K562 (cell line): ENCODE measurements at regions not wholly inside any gene's neighbourhood (a gene's known extent, or its start where the extent isn't known, plus 50 kb on each side); places are given as distances from the start of the nearest gene placed in this dataset.

Experiments used
- ATAC-seq: fragments of 200-7000 bp; cut with Tn5 transposase; 3 replicates; pipeline ENCODE4 v1.9.1; 2020; ENCODE audit warnings: moderate library complexity
- BruUV-seq: library from RNA; stranded (reverse); fragments of 400-500 nt; replicated peaks from 2 replicates; lab custom pipeline; 2021; lab: Mats Ljungman, UMichigan
- CTCF ChIA-PET: fragments of 300-600 bp; formaldehyde crosslinking; extraction: SDS; loops from one replicate; lab custom pipeline; 2021; ENCODE audit warnings: low intra/inter-chr PET ratio; lab: Yijun Ruan, JAX
- POLR2A ChIA-PET: fragments of 300-600, 350-650 bp; sonication (Branson Sonifier 250); formaldehyde crosslinking; extraction: SDS; loops from one replicate; lab custom pipeline; 2021; ENCODE audit warnings: antibody characterized with exemption, inconsistent platforms; lab: Yijun Ruan, JAX
- DNase-seq, 4 experiments: peaks; one replicate each; pipeline versions ENCODE4 v3.0.0 to v3.0.0-alpha.2; 2011 to 2018; ENCODE audit warnings: low spot score in 3 of 4, mixed read lengths in 3 of 4; ENCODE audit errors: extremely low read depth in 1 of 4
- FAIRE-seq: peaks from 2 replicates; lab custom pipeline; 2011; peaks lifted over from hg19 to GRCh38; lab: Jason Lieb, UNC
- H2AFZ ChIP-seq: 2 replicates; pipeline ENCODE4 v1.6.0; 2011; ENCODE audit warnings: low read depth, low read length, control low read depth, inconsistent platforms
- H3K27ac ChIP-seq: fragments of 200-600 bp; 3 replicates; pipeline ENCODE4 v1.8.0; 2011; ENCODE audit warnings: low read depth, mild to moderate bottlenecking, control low read depth, inconsistent platforms, low read length, moderate library complexity, mixed read lengths; ENCODE audit errors: extremely low read depth
- H3K27me3 ChIP-seq, 2 experiments: fragments of 300-600 bp in 1 of 2; 2 replicates in 1 of 2; 3 replicates in 1 of 2; pipeline versions ENCODE4 v1.6.0 to v1.8.0; 2011; ENCODE audit warnings: inconsistent platforms in 2 of 2, low read length in 2 of 2, mild to moderate bottlenecking in 1 of 2, mixed read lengths in 1 of 2, moderate library complexity in 1 of 2; ENCODE audit not compliant: control insufficient read depth in 2 of 2, insufficient read depth in 2 of 2
- H3K36me3 ChIP-seq: fragments of 300-600 bp; 3 replicates; pipeline ENCODE4 v1.8.0; 2011; ENCODE audit warnings: mild to moderate bottlenecking, low read length, inconsistent platforms; ENCODE audit not compliant: control insufficient read depth, insufficient read depth
- H3K4me1 ChIP-seq, 2 experiments: fragments of 200-600 bp in 1 of 2; replicated peaks in 1 of 2; 2 replicates in 1 of 2; 3 replicates in 1 of 2; pipeline versions ENCODE4 v1.5.1 to v1.8.0; 2011; ENCODE audit warnings: inconsistent platforms in 2 of 2, low read length in 2 of 2, mild to moderate bottlenecking in 1 of 2, mixed read lengths in 1 of 2, moderate library complexity in 1 of 2; ENCODE audit not compliant: control insufficient read depth in 2 of 2, insufficient read depth in 2 of 2
- H3K4me2 ChIP-seq: 2 replicates; pipeline ENCODE4 v1.6.1; 2011; ENCODE audit warnings: low read length, control low read depth, inconsistent platforms, mixed read lengths; ENCODE audit not compliant: insufficient read depth
- H3K4me3 ChIP-seq: fragments of 200-600 bp; sonication (generic), shearing (Covaris generic); 2 replicates; pipeline ENCODE4 v1.5.1; 2016; ENCODE audit warnings: control low read depth, inconsistent platforms
- H3K79me2 ChIP-seq: fragments of 200-600 bp; 3 replicates; pipeline ENCODE4 v1.8.0; 2011; ENCODE audit warnings: low read length, inconsistent platforms; ENCODE audit not compliant: control insufficient read depth, insufficient read depth
- H3K9ac ChIP-seq, 2 experiments: 2 replicates each; pipeline versions ENCODE4 v1.6.0 to v1.6.1; 2011; ENCODE audit warnings: low read depth in 2 of 2, low read length in 2 of 2, control low read depth in 1 of 2, inconsistent platforms in 1 of 2, mild to moderate bottlenecking in 1 of 2, mixed read lengths in 1 of 2; ENCODE audit not compliant: insufficient read depth in 1 of 2
- H3K9me1 ChIP-seq: one replicate; pipeline ENCODE4 v1.6.0; 2011; ENCODE audit warnings: inconsistent platforms, mild to moderate bottlenecking, low read length, moderate library complexity; ENCODE audit not compliant: control insufficient read depth, insufficient read depth
- H3K9me3 ChIP-seq: replicated peaks from 2 replicates; pipeline ENCODE4 v1.5.1; 2011; ENCODE audit warnings: low read depth, low read length, inconsistent platforms; ENCODE audit not compliant: control insufficient read depth, insufficient read depth
- H4K20me1 ChIP-seq: replicated peaks from 2 replicates; pipeline ENCODE4 v1.6.1; 2011; ENCODE audit warnings: low read length, inconsistent platforms, mixed read lengths; ENCODE audit not compliant: control insufficient read depth, insufficient read depth
- ARID1B ChIP-seq: fragments of 450-650 bp; IDR thresholded peaks from 2 replicates; pipeline ENCODE4 v1.6.1; 2016; ENCODE audit warnings: antibody characterized with exemption, mild to moderate bottlenecking, inconsistent platforms
- C11orf30 ChIP-seq: fragments of 450-650 bp; IDR thresholded peaks from 2 replicates; pipeline ENCODE4 v1.6.1; 2016; ENCODE audit warnings: low read depth, mild to moderate bottlenecking
- CBFA2T2 ChIP-seq: fragments of 450-650 bp; conservative IDR thresholded peaks from 2 replicates; pipeline ENCODE4 v1.6.1; 2017; ENCODE audit warnings: mild to moderate bottlenecking
- CBFA2T3 ChIP-seq: fragments of 450-650 bp; IDR thresholded peaks from 2 replicates; pipeline ENCODE4 v1.6.1; 2017
- CREB1 ChIP-seq, 2 experiments: sonication (generic) in 1 of 2; formaldehyde crosslinking in 1 of 2; IDR thresholded peaks; 2 replicates each; pipeline versions ENCODE4 v1.6.1 to v1.8.0; 2012 to 2022; ENCODE audit warnings: inconsistent platforms in 1 of 2, mild to moderate bottlenecking in 1 of 2, missing genetic modification reagents in 1 of 2, moderate library complexity in 1 of 2
- FOXP1 ChIP-seq: sonication (generic); formaldehyde crosslinking; IDR thresholded peaks from 2 replicates; pipeline ENCODE4 v1.8.0; 2022; ENCODE audit warnings: mild to moderate bottlenecking, missing genetic modification reagents
- NEUROD1 ChIP-seq: fragments of 150-350 bp; IDR thresholded peaks from 2 replicates; pipeline ENCODE4 v1.6.1; 2014; ENCODE audit warnings: borderline replicate concordance, low read length, low read depth; ENCODE audit not compliant: partially characterized antibody
- NFE2 ChIP-seq: IDR thresholded peaks from 2 replicates; pipeline ENCODE4 v1.6.1; 2014; ENCODE audit warnings: antibody characterized with exemption, low read depth
- NR1H2 ChIP-seq: sonication (generic); formaldehyde crosslinking; IDR thresholded peaks from 2 replicates; pipeline ENCODE4 v1.4.0; 2020; ENCODE audit warnings: mild to moderate bottlenecking, missing genetic modification reagents
- SOX6 ChIP-seq: fragments of 450-650 bp; IDR thresholded peaks from 2 replicates; pipeline ENCODE4 v1.6.1; 2014; ENCODE audit warnings: mild to moderate bottlenecking
- TAL1 ChIP-seq: fragments of 450-650 bp; IDR thresholded peaks from 2 replicates; pipeline ENCODE4 v1.6.1; 2016; ENCODE audit warnings: mild to moderate bottlenecking
- YY1 ChIP-seq, 3 experiments: IDR thresholded peaks; 2 replicates each; pipeline ENCODE4 v1.6.1; 2011; ENCODE audit warnings: low read length in 2 of 3, mild to moderate bottlenecking in 2 of 3, moderate library complexity in 2 of 3, borderline replicate concordance in 1 of 3, control low read depth in 1 of 3, low read depth in 1 of 3; ENCODE audit not compliant: insufficient read depth in 3 of 3, insufficient replicate concordance in 2 of 3, control insufficient read depth in 1 of 3, insufficient read length in 1 of 3; ENCODE audit errors: extremely low read depth in 1 of 3
- ZBTB7A ChIP-seq: IDR thresholded peaks from 2 replicates; pipeline ENCODE4 v1.6.1; 2011; ENCODE audit warnings: low read depth, mild to moderate bottlenecking, low read length, moderate library complexity, borderline replicate concordance; ENCODE audit not compliant: control insufficient read depth
- ZKSCAN1 ChIP-seq: fragments of 150-350 bp; IDR thresholded peaks from 2 replicates; pipeline ENCODE4 v1.6.1; 2016; ENCODE audit warnings: low read depth, low read length
- ZNF507 ChIP-seq: conservative IDR thresholded peaks from 2 replicates; pipeline ENCODE4 v1.6.1; 2017; ENCODE audit warnings: missing genetic modification characterization, missing compliant biosample characterization
- WGBS: fragments of 100-300 bp; shearing (Covaris generic); methylation state at CpG from one replicate; pipeline ENCODE4 v1.1.6; 2016; ENCODE audit warnings: low coverage, mixed read lengths; ENCODE audit not compliant: insufficient coverage; ENCODE audit errors: missing lambda C conversion rate; 5-methylcytosine and 5-hydroxymethylcytosine counted together
- in situ Hi-C: fragments of 300-500 bp; cut with MboI; formaldehyde crosslinking; loops from 4 replicates; pipeline ENCODE4 v1.15.0; 2018; ENCODE audit warnings: inconsistent platforms, mixed read lengths
- intact Hi-C: fragments of 100-400 bp; cut with micrococcal nuclease; formaldehyde crosslinking; loops from 2 replicates; pipeline ENCODE4 v1.14.2; 2022
- TF ChIP-seq, protein P1 (sequence below): fragments of 250-450 bp; sonication (Bioruptor Pico); IDR thresholded peaks from 2 replicates; pipeline ENCODE4 v1.4.0; 2020
- TF ChIP-seq, protein P2 (sequence below): sonication (generic); formaldehyde crosslinking; IDR thresholded peaks from 2 replicates; pipeline ENCODE4 v1.8.0; 2022; ENCODE audit warnings: missing genetic modification reagents, mild to moderate bottlenecking, borderline replicate concordance
- TF ChIP-seq, protein P3 (sequence below): fragments of 250-450 bp; sonication (Bioruptor Pico); IDR thresholded peaks from 2 replicates; pipeline ENCODE4 v1.5.0; 2020; ENCODE audit warnings: mild to moderate bottlenecking
- TF ChIP-seq, protein P4 (sequence below): fragments of 450-650 bp; IDR thresholded peaks from 2 replicates; pipeline ENCODE4 v1.6.1; 2016; ENCODE audit warnings: low read depth, mild to moderate bottlenecking, moderate library complexity

DNA sequence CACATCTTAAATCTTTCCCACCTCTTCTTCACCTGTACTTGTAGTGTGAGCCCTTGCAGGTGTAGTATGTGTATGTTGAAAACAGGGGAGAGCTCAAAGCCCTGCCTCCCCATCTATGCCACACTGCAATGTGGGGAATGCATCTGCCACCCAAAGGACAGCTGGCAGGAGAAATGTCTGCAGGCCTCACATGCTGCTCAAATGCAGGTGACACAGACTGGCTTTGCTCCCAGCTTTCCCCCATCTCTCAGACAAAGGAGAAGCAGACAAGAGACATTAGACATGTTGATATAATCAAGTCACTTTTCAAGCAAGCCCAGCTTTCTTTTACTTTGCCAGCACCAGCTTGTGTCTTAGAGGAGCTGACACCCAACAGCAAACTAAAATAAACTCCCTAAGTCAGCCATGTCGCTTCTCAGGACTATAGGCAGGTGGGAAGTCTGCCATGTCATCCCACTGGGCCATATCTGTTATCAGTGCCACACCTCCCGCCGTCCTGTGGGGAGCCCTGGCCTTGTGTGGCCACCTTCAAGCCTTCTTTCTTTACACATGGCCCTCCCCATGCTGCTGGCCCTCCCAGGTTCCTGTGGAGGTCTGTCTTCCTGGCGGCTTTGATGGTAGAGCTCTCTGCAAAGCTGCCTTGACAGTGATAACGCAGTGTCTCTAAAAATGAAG is 102.1 kb downstream of the CXCL12 start:
- ATAC-seq (peak; percentile 86), FAIRE-seq (no peak), DNase-seq (peak; percentile 25 to 65 (median 39))
- peaks cover 3 to 5% of the 10 kb centered on the region in 2 experiments; a peak in 2 of 5 replicates for H3K4me1 ChIP-seq
- H3K27me3 ChIP-seq, result peaks cover 0 to 5% of the 10 kb centered on the region in 2 experiments; a peak in 1 of 5 replicates
- 0% methylated on average over 5 of the region's 5 CpGs for WGBS
- H3K27ac ChIP-seq, result no peak overlapping the region
- ChIA-PET POLR2A (no interaction called here), CTCF (no interaction called here)
- H3K4me2 ChIP-seq, result peak overlapping the region; percentile 28; the same call in 1 of the 2 replicates
- in situ Hi-C loops (no loop called here), intact Hi-C loops (no loop called here)
- H4K20me1 ChIP-seq, result no peaks in the 10 kb centered on the region
- H3K9me3 ChIP-seq, result no peaks in the 10 kb centered on the region
- no TSS peak for BruUV-seq
- no peak overlapping the region for H3K9ac ChIP-seq
- no peaks in the 10 kb centered on the region for H3K79me2 ChIP-seq
- H3K9me1 ChIP-seq, result no peaks in the 10 kb centered on the region
- H3K36me3 ChIP-seq, result no peaks in the 10 kb centered on the region
- H3K4me3 ChIP-seq, result no peak overlapping the region
- peak overlapping the region; percentile 48; the same call in 1 of the 2 replicates for H2AFZ ChIP-seq
- TF ChIP-seq ZBTB7A (no peak), FOXP1 (CRISPR knock-in tag) (no peak), NEUROD1 (no peak), CBFA2T3 (peak; percentile 48; the same call in 1 of the 2 replicates), CBFA2T2 (peak; percentile 19; the same call in 1 of the 2 replicates), CREB1 (IDR thresholded peaks at IDR 0.05) (no peak), CREB1 (CRISPR knock-in tag; IDR thresholded peaks at IDR 0.05) (no peak), ZKSCAN1 (no peak), YY1 (IDR thresholded peaks at IDR 0.05; ENCODE audit: borderline replicate concordance in 1 of 3, control insufficient read depth in 1 of 3, extremely low read depth in 1 of 3, insufficient read depth in 3 of 3, insufficient read length in 1 of 3, insufficient replicate concordance in 2 of 3, low read depth in 1 of 3, low read length in 2 of 3) (peak in 1 of 3 experiments; percentile 14), TAL1 (peak; percentile 15; the same call in 1 of the 2 replicates), SOX6 (peak; percentile 11; the same call in 1 of the 2 replicates), NFE2 (peak; percentile 79), NR1H2 (CRISPR knock-in tag) (no peak), ARID1B (peak; percentile 47), C11orf30 (peak; percentile 33; the same call in 1 of the 2 replicates), ZNF507 (no peak)
- TF ChIP-seq, protein P1, sequence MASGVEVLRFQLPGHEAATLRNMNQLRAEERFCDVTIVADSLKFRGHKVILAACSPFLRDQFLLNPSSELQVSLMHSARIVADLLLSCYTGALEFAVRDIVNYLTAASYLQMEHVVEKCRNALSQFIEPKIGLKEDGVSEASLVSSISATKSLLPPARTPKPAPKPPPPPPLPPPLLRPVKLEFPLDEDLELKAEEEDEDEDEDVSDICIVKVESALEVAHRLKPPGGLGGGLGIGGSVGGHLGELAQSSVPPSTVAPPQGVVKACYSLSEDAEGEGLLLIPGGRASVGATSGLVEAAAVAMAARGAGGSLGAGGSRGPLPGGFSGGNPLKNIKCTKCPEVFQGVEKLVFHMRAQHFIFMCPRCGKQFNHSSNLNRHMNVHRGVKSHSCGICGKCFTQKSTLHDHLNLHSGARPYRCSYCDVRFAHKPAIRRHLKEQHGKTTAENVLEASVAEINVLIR (CRISPR knock-in tag), result no peak
- TF ChIP-seq, protein P2, sequence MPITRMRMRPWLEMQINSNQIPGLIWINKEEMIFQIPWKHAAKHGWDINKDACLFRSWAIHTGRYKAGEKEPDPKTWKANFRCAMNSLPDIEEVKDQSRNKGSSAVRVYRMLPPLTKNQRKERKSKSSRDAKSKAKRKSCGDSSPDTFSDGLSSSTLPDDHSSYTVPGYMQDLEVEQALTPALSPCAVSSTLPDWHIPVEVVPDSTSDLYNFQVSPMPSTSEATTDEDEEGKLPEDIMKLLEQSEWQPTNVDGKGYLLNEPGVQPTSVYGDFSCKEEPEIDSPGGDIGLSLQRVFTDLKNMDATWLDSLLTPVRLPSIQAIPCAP (CRISPR knock-in tag), result no peak
- TF ChIP-seq, protein P3, sequence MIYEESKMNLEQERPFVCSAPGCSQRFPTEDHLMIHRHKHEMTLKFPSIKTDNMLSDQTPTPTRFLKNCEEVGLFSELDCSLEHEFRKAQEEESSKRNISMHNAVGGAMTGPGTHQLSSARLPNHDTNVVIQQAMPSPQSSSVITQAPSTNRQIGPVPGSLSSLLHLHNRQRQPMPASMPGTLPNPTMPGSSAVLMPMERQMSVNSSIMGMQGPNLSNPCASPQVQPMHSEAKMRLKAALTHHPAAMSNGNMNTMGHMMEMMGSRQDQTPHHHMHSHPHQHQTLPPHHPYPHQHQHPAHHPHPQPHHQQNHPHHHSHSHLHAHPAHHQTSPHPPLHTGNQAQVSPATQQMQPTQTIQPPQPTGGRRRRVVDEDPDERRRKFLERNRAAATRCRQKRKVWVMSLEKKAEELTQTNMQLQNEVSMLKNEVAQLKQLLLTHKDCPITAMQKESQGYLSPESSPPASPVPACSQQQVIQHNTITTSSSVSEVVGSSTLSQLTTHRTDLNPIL (CRISPR knock-in tag), result no peak
- TF ChIP-seq, protein P4, sequence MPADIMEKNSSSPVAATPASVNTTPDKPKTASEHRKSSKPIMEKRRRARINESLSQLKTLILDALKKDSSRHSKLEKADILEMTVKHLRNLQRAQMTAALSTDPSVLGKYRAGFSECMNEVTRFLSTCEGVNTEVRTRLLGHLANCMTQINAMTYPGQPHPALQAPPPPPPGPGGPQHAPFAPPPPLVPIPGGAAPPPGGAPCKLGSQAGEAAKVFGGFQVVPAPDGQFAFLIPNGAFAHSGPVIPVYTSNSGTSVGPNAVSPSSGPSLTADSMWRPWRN, result no peak
